ENCODE measurements at regions not wholly inside any gene's neighbourhood (a gene's known extent, or its start where the extent isn't known, plus 50 kb on each side); places are given as distances from the start of the nearest gene placed in this dataset.

DNA sequence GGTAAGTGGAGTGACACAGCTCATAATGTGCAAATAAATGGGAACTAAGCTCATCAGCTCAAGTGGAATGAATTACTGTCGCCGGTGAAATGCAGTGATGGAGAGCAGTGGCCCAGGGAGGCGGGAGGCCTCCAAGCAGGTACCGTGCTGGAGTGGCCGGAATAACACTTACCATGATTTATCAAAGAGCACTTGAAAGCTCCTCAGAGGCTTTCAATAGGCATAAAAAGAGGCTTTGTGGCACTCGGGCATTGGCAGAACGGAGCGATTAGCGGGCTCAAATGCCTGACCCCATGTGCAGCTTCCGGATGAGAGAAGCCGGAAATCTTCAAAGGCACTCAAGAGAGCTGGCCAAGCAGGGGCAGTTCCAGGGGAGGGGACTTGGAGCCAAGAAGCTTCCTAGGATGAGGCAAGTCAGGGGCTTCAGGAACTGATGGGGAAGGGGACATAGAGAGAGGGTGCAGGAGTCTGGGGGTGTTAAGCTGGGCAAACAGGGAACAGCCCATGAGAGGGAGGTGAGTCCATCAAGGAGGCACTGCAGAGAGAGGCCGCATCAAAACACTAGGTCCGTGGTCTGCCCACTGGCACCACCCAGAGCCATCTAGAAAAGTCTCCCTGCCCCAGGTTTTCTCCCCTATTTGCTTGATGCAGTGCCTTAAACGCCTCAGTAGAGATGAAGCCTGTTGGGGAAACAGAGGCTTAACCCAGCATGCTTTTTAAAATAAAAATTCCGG is 144.0 kb upstream of the IRX6 start:
- TF ChIP-seq, protein P1, sequence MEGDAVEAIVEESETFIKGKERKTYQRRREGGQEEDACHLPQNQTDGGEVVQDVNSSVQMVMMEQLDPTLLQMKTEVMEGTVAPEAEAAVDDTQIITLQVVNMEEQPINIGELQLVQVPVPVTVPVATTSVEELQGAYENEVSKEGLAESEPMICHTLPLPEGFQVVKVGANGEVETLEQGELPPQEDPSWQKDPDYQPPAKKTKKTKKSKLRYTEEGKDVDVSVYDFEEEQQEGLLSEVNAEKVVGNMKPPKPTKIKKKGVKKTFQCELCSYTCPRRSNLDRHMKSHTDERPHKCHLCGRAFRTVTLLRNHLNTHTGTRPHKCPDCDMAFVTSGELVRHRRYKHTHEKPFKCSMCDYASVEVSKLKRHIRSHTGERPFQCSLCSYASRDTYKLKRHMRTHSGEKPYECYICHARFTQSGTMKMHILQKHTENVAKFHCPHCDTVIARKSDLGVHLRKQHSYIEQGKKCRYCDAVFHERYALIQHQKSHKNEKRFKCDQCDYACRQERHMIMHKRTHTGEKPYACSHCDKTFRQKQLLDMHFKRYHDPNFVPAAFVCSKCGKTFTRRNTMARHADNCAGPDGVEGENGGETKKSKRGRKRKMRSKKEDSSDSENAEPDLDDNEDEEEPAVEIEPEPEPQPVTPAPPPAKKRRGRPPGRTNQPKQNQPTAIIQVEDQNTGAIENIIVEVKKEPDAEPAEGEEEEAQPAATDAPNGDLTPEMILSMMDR (IDR thresholded peaks at IDR 0.05; ENCODE audit: control extremely low read depth, extremely low read depth, low read depth, missing control alignments): no peak
- ChIA-PET CTCF (no interaction called here), POLR2A (no interaction called here)
- no peak for DNase-seq (ENCODE audit: extremely low spot score)

DNA sequence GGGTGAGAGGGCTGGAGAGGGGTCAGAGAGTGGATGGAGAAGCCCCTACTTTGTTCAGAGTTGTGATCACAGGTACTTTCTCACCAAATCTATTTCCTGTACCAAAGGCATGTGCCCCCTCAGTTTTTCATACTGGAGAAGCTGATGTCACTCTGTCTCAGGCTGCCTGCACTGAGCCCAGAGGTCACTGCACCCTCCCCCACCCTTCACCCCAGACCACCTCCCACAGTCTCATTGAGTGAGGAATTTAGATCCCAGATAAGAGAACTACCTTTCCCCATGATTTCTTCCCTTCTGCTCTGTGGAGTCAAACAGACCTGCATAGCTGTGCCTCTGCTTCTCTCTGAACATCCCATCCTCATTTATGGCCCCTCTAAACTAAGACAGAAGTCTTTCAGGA is 140.0 kb upstream of the IRX6 start:
- no peak for DNase-seq (ENCODE audit: extremely low spot score)
- ChIA-PET POLR2A (no interaction called here), CTCF (no interaction called here)
- TF ChIP-seq, protein P1 (IDR thresholded peaks at IDR 0.05; ENCODE audit: control extremely low read depth, extremely low read depth, low read depth, missing control alignments): no peak

DNA sequence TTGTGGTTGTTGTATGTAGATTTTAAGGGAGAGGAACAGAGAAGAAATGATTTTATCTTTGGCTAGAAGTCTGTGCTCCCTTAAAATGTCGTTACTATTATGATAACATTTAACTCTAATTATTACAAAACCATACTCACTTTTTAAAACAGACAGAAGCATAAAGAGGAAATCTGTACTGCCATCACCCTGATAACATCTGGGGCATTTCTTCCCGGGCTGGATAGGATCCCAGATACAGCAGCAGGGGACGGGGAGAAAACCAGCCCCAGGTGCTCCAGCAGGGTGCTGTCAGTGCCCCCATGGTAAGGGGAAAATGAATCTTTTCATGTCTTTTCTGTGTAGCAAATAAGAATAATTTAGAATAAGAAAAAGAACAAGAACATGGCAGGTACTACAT is 139.4 kb upstream of the IRX6 start:
- POLR2A ChIA-PET: no interaction called here
- TF ChIP-seq, protein P1 (IDR thresholded peaks at IDR 0.05; ENCODE audit: control extremely low read depth, extremely low read depth, low read depth, missing control alignments): no peak
- no peak for DNase-seq (ENCODE audit: extremely low spot score)
- CTCF ChIA-PET: no interaction called here

DNA sequence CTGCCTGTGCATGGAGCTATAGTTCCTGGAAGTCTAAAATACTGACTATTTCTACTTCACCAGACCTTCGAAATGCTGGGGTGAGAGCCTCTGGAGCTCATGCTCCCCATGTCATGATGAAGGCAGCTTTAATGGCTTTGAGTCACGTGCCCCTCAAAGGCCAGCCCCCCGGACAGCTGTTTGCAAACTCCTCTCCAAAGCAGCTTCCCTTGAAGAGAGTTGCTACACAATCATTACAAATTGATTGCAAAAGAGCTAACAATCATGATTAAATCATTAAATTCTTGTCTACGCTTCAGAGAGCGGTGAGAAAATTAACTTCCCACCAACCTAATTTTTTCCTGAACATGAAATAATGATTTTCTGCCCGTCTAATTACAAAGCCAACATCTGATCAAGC is 134.8 kb upstream of the IRX6 start:
- no peak for DNase-seq (ENCODE audit: extremely low spot score)
- TF ChIP-seq, protein P1 (IDR thresholded peaks at IDR 0.05; ENCODE audit: control extremely low read depth, extremely low read depth, low read depth, missing control alignments): no peak
- CTCF ChIA-PET: interaction anchor here (1.0 to 1.4 kb wide), 3 partner anchors 11 to 26 kb away, joined by 3 to 4 read pairs (median 3); no protein-coding TSS in a partner anchor
- POLR2A ChIA-PET: no interaction called here

DNA sequence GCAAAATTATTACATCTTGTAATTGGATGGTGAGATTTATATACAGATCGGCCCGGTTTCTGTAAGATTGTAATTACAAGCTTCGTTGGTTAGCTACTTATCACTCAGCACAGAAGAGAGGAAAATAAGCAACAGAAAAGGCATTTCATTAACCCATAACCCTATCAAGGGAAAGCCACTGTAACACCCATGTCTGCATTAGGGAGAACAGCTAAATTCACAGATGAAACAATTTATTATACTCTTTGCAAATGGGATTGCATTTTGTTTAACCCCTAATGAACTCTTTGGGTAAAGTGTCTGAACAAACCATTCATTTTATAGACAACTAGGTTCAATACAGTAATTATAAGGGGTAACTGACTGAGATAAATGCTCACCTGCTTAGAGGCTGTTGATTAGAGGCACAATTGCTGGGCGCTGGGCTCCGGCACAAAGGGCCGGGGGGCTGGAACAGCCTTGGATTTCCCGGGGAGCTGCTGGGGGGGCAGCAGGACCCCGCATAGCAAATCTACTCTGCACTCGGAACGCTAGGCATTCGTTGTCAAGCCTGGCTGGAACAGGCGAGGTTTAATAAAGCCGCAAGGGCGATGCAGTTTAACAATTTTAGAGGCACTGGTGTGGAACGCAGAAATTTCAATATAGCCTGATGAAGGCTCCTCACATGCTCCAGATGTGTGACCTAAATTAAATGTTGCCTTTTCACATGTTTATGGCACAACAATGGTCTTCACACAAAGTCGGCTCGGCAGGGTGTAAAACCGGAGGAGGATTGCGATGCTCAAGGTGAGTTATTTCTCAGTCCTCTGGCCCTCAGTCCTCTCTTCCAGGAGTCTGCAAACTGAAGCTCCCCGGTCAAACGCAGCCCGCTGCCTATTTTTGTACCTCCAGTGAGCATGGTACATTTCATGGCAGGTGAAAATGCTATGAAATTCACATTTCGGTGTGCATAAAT is 134.0 kb upstream of the IRX6 start:
- no peak for DNase-seq (ENCODE audit: extremely low spot score)
- CTCF ChIA-PET: interaction anchor here (1.0 to 1.2 kb wide), 2 partner anchors 12 to 25 kb away, joined by 3 to 4 read pairs; no protein-coding TSS in a partner anchor
- POLR2A ChIA-PET: no interaction called here
- TF ChIP-seq, protein P1 (IDR thresholded peaks at IDR 0.05; ENCODE audit: control extremely low read depth, extremely low read depth, low read depth, missing control alignments): no peak

DNA sequence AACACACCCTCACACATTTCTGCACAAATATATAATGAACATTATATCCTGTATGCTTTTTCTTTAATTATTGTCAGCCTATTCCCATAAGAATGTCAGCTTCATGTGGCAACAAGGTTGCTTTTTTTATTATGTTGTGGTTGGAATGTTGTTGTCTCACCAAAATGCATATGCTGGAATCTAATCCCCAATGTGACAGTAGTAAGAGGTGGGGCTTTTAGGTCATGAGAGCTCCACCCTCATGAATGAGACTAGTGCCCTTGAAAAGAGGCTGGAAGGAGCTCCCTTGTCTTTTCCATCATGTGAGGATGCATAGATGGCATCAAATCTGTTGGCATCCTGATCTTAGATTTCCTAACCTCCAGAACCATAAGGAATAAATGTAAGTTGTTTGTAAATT is 131.3 kb upstream of the IRX6 start:
- DNase-seq (ENCODE audit: extremely low spot score): no peak
- ChIA-PET POLR2A (no interaction called here), CTCF (no interaction called here)
- TF ChIP-seq, protein P1 (IDR thresholded peaks at IDR 0.05; ENCODE audit: control extremely low read depth, extremely low read depth, low read depth, missing control alignments): no peak
